GM23338 (cell line): ENCODE measurements at regions not wholly inside any gene's neighbourhood (a gene's known extent, or its start where the extent isn't known, plus 50 kb on each side); places are given as distances from the start of the nearest gene placed in this dataset.

ENCODE experiments used
- ETS1 ChIP-seq: IDR thresholded peaks from 2 replicates; pipeline ENCODE4 v1.6.1; 2016; ENCODE audit warnings: antibody characterized with exemption
- EZH2 ChIP-seq: fragments of 200-600 bp; sonication (generic); IDR thresholded peaks from one replicate; pipeline ENCODE4 v1.8.0; 2017; ENCODE audit warnings: antibody characterized with exemption, mild to moderate bottlenecking, low read depth; ENCODE audit not compliant: unreplicated experiment
- EZH2phosphoT487 ChIP-seq: fragments of 200-600 bp; sonication (generic); IDR thresholded peaks from one replicate; pipeline ENCODE4 v1.8.1; 2018; ENCODE audit warnings: antibody characterized with exemption; ENCODE audit not compliant: unreplicated experiment
- POLR2AphosphoS5 ChIP-seq: IDR thresholded peaks from 2 replicates; pipeline ENCODE4 v1.6.1; 2016; ENCODE audit warnings: antibody characterized with exemption, low read depth
- TF ChIP-seq, protein P1 (sequence below), 2 experiments: fragments of 200-600 bp in 1 of 2; sonication (generic) in 1 of 2; conservative IDR thresholded peaks; 2 replicates each; pipeline versions ENCODE4 v1.5.1 to v1.6.1; 2016 to 2017; ENCODE audit warnings: antibody characterized with exemption in 2 of 2, low read depth in 2 of 2, mild to moderate bottlenecking in 2 of 2, moderate library complexity in 1 of 2

- TF ChIP-seq, protein P1, sequence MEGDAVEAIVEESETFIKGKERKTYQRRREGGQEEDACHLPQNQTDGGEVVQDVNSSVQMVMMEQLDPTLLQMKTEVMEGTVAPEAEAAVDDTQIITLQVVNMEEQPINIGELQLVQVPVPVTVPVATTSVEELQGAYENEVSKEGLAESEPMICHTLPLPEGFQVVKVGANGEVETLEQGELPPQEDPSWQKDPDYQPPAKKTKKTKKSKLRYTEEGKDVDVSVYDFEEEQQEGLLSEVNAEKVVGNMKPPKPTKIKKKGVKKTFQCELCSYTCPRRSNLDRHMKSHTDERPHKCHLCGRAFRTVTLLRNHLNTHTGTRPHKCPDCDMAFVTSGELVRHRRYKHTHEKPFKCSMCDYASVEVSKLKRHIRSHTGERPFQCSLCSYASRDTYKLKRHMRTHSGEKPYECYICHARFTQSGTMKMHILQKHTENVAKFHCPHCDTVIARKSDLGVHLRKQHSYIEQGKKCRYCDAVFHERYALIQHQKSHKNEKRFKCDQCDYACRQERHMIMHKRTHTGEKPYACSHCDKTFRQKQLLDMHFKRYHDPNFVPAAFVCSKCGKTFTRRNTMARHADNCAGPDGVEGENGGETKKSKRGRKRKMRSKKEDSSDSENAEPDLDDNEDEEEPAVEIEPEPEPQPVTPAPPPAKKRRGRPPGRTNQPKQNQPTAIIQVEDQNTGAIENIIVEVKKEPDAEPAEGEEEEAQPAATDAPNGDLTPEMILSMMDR (conservative IDR thresholded peaks at IDR 0.05; ENCODE audit: low read depth in 2 of 2): no peak
- TF ChIP-seq EZH2 (no peak), EZH2phosphoT487 (no peak), POLR2AphosphoS5 (no peak), ETS1 (no peak)
These were observed 204.5 kb upstream of the CMC1 start for GRCh38 chr3:28036599-28037575.
